ENCODE measurements at regions not wholly inside any gene's neighbourhood (a gene's known extent, or its start where the extent isn't known, plus 50 kb on each side); places are given as distances from the start of the nearest gene placed in this dataset.
A peak's percentile ranks its signal among the peaks of the same experiment; 100 is the strongest.

DNA sequence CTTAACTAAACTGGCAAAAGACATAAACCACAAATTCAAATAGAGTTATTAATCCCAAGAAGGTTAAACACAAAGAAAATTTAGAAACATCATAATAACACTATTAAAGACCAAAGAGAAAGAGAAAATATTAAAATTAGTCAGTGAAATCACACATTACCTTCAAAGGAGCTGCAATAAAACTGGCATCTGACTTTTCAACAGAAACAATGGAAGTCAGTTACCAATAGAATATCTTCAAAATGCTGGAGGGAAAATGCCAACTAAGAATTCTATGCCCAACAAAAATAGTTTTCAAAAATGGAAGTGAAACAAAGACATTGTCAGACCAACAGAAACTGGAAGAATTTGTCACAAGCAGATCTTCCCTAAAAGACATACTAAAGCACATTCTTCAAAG, 68.7 kb upstream of the RNF7 start:
- no peak for DNase-seq

DNA sequence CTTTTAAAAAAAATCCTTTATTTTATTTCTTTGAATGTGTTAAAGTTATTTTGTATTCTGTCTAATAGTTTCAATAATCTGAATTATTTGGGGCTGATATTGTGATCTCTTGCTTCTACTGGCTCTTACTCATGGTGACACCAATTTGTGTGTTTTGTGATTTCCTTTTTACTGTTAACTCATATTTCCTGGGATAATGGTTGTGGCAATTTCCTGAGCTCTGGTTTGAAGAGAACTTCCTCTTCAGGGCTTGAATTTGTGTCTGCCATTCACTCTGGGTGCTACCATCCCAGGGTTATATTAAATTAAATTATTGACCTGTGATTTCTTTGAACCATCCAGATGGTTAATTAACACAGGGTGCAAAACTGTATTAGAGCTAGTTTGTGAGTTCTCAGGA, 60.4 kb upstream of the RNF7 start:
- DNase-seq, result no peak

- DNase-seq, result no peak
Measured at GRCh38 chr3:141680620-141681389, 57.3 kb upstream of the RNF7 start.

DNA sequence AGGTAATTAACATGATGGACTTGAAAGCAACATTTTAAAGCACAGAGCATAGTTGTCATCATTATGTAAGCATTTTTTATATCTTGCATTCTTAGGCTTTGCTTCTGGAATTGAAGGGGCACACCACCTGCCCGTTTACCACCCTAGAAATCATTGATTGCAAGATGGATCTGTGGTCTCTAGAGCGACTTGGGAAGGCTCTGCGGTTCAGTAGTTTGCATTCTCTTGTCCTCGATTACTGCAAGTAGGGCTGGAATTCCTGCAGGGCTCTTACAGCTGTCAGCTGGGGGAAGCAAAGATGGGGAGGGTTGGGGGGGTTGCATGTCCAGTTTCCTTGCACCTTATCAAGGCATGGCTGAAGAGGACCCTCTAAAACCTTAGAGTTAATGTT, 56.7 kb upstream of the RNF7 start:
- no peak for DNase-seq

GRCh38 chr3:141682007-141682406, 56.1 kb upstream of the RNF7 start:
- DNase-seq, result no peak

DNA sequence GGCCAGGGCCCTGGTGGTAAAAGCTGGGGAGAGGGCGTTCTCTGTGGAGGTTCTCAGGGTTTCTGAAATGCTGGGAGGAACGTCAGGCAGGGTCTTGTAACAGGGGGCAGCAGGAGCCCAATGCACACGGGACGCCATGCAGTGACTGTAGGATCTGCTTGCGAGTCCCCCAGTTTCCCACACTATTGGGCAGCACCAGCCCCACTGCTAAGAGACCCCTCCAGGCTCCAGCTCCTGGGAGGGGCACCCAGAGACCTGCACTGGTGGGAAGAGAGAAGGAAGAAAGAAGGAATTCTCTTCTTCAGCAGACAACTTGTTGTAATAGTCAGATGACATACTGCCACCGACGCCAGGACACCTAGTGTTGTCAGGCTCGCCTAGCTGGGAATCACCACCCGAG, 55.2 kb upstream of the RNF7 start:
- no peak for DNase-seq

- no peak for DNase-seq
Measured at GRCh38 chr3:141684758-141685157, 53.3 kb upstream of the RNF7 start.

GRCh38 chr3:141686466-141687291, 51.4 kb upstream of the RNF7 start:
- DNase-seq, result peak; percentile 18

Measured in eye (tissue), 1 donor.